Germinal center (tissue), 1 donor: ENCODE measurements at regions not wholly inside any gene's neighbourhood (a gene's known extent, or its start where the extent isn't known, plus 50 kb on each side); places are given as distances from the start of the nearest gene placed in this dataset.
"Not testable (repeated sequence)": the region's sequence is repeated elsewhere in the genome, so short reads cannot be mapped to it uniquely, and the experiment has no call there.

Source experiments
- DNase-seq: peaks from one replicate; pipeline ENCODE4 v3.0.0; 2012; ENCODE audit warnings: mixed read lengths, low spot score

- no peak for DNase-seq
Observed at GRCh38 chr1:239987103-239987745, 104.5 kb upstream of the FMN2 start.

- no peak for DNase-seq
Observed at GRCh38 chr1:239989990-239990389, 101.7 kb upstream of the FMN2 start.

GRCh38 chr1:239992566-239992965 is 99.1 kb upstream of the FMN2 start:
- not testable (repeated sequence) for DNase-seq

GRCh38 chr1:239993366-239993765 is 98.3 kb upstream of the FMN2 start:
- DNase-seq: no peak

GRCh38 chr1:239995281-239995680 is 96.4 kb upstream of the FMN2 start:
- DNase-seq: no peak

GRCh38 chr1:239997160-239997514 is 94.5 kb upstream of the FMN2 start:
- no peak for DNase-seq

GRCh38 chr1:239997515-239998311 is 94.0 kb upstream of the FMN2 start:
- no peak for DNase-seq

- DNase-seq: no peak
Observed at GRCh38 chr1:239998312-239998649, 93.4 kb upstream of the FMN2 start.

- DNase-seq: no peak
Observed at GRCh38 chr1:239999170-239999569, 92.5 kb upstream of the FMN2 start.

- no peak for DNase-seq
Observed at GRCh38 chr1:240000634-240001033, 91.0 kb upstream of the FMN2 start.

GRCh38 chr1:240001177-240001740 is 90.4 kb upstream of the FMN2 start:
- no peak for DNase-seq

- peak; percentile 15 for DNase-seq
Observed at GRCh38 chr1:240004086-240004749, 87.5 kb upstream of the FMN2 start.

- DNase-seq: no peak
Observed at GRCh38 chr1:240005997-240006650, 85.6 kb upstream of the FMN2 start.

GRCh38 chr1:240008298-240008697 is 83.4 kb upstream of the FMN2 start:
- no peak for DNase-seq

GRCh38 chr1:240014051-240014450 is 77.6 kb upstream of the FMN2 start:
- no peak for DNase-seq

- no peak for DNase-seq
Observed at GRCh38 chr1:240018617-240019016, 73.1 kb upstream of the FMN2 start.

GRCh38 chr1:240019524-240019923 is 72.2 kb upstream of the FMN2 start:
- no peak for DNase-seq

GRCh38 chr1:240020871-240021270 is 70.8 kb upstream of the FMN2 start:
- no peak for DNase-seq

GRCh38 chr1:240021709-240022108 is 70.0 kb upstream of the FMN2 start:
- no peak for DNase-seq

GRCh38 chr1:240027059-240027462 is 64.6 kb upstream of the FMN2 start:
- DNase-seq: peak; percentile 26

- DNase-seq: no peak
Observed at GRCh38 chr1:240029418-240029817, 62.3 kb upstream of the FMN2 start.

- no peak for DNase-seq
Observed at GRCh38 chr1:240030236-240030635, 61.4 kb upstream of the FMN2 start.

- no peak for DNase-seq
Observed at GRCh38 chr1:240031009-240031408, 60.7 kb upstream of the FMN2 start.
